ENCODE measurements at regions not wholly inside any gene's neighbourhood (a gene's known extent, or its start where the extent isn't known, plus 50 kb on each side); places are given as distances from the start of the nearest gene placed in this dataset.

DNA sequence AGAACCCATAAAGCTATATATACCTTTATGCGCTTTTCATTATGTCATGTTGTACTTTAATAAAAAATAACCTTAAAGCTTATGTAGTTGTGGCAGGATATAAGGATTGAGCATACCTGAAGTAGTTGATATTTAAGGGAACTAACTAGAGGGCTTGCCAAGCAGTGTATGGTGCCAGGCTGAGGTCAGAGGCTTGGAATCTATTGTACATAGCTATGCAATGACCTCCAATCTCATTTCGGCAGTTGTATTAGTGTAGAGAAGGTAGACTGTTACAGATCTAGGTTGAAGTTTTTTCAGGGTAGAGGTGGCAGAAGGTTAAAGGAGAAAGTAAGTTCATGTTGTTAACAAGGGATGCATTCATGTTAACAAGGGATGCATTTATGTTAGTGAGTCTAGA lies 397.7 kb upstream of the HS3ST5 start:
- DNase-seq: no peak
- no peak overlapping the region for H3K4me3 Mint-ChIP-seq
- Histone ChIP-seq H3K4me1 (ENCODE audit: control insufficient read depth in 1 of 2, insufficient read depth in 2 of 2, low read length in 2 of 2) (no peaks in the 10 kb centered on the region), H3K9ac (ENCODE audit: insufficient read depth, low read length, poor library complexity, severe bottlenecking) (no peak overlapping the region), H3K9me3 (replicated peaks in 1 of 2; ENCODE audit: control insufficient read depth in 1 of 2, insufficient read depth in 1 of 2, low read length in 2 of 2) (no peaks in the 10 kb centered on the region), H3K4me2 (replicated peaks; ENCODE audit: extremely low read depth, low read length, poor library complexity, severe bottlenecking) (no peak overlapping the region), H3K79me2 (ENCODE audit: insufficient read depth, low read length) (no peaks in the 10 kb centered on the region), H3K27ac (ENCODE audit: low read depth in 1 of 2, low read length in 2 of 2) (no peak overlapping the region), H3K36me3 (replicated peaks in 1 of 2; ENCODE audit: control insufficient read depth in 1 of 2, insufficient read depth in 2 of 2, low read length in 2 of 2) (no peaks in the 10 kb centered on the region), H3K27me3 (ENCODE audit: control insufficient read depth in 2 of 2, insufficient read depth in 2 of 2, low read length in 2 of 2) (no peaks in the 10 kb centered on the region), H4K20me1 (ENCODE audit: insufficient read depth, low read length) (no peaks in the 10 kb centered on the region), H3K4me3 (replicated peaks in 1 of 3; ENCODE audit: low read depth in 2 of 3, low read length in 3 of 3) (no peak overlapping the region), H2AFZ (ENCODE audit: insufficient read depth, low read depth, low read length, poor library complexity, severe bottlenecking) (no peak overlapping the region)
- WGBS (ENCODE audit: insufficient coverage): no CpG with 5 or more reads among the region's 2 CpGs
- TF ChIP-seq, protein P1, sequence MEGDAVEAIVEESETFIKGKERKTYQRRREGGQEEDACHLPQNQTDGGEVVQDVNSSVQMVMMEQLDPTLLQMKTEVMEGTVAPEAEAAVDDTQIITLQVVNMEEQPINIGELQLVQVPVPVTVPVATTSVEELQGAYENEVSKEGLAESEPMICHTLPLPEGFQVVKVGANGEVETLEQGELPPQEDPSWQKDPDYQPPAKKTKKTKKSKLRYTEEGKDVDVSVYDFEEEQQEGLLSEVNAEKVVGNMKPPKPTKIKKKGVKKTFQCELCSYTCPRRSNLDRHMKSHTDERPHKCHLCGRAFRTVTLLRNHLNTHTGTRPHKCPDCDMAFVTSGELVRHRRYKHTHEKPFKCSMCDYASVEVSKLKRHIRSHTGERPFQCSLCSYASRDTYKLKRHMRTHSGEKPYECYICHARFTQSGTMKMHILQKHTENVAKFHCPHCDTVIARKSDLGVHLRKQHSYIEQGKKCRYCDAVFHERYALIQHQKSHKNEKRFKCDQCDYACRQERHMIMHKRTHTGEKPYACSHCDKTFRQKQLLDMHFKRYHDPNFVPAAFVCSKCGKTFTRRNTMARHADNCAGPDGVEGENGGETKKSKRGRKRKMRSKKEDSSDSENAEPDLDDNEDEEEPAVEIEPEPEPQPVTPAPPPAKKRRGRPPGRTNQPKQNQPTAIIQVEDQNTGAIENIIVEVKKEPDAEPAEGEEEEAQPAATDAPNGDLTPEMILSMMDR (IDR thresholded peaks at IDR 0.05): no peak
- no peaks in the 10 kb centered on the region for H3K36me3 Mint-ChIP-seq
- no peaks in the 10 kb centered on the region for H3K4me1 Mint-ChIP-seq
- H3K27me3 Mint-ChIP-seq (ENCODE audit: low read depth in 3 of 3): peaks cover 0 to 1% (median 0%) of the 10 kb centered on the region in 3 donors
- H3K9me3 Mint-ChIP-seq: peaks cover 0 to 5% (median 0%) of the 10 kb centered on the region in 7 donors
- no peak overlapping the region for H3K27ac Mint-ChIP-seq
- intact Hi-C loops (cut with micrococcal nuclease): no loop called here

GRCh38 chr6:114739656-114740055 lies 396.8 kb upstream of the HS3ST5 start:
- no CpG with 5 or more reads among the region's 1 CpG for WGBS (ENCODE audit: insufficient coverage)
- H3K4me1 Mint-ChIP-seq: no peaks in the 10 kb centered on the region
- no peak overlapping the region for H3K9ac ChIP-seq (ENCODE audit: insufficient read depth, low read length, poor library complexity, severe bottlenecking)

More at GRCh38 chr6:114739656-114740055, 396.8 kb upstream of the HS3ST5 start:
- no peaks in the 10 kb centered on the region for H3K79me2 ChIP-seq (ENCODE audit: insufficient read depth, low read length)
- Mint-ChIP-seq H3K36me3 (no peaks in the 10 kb centered on the region), H3K4me3 (no peak overlapping the region), H3K27ac (no peak overlapping the region), H3K9me3 (peaks cover 0 to 5% (median 0%) of the 10 kb centered on the region in 7 donors), H3K27me3 (ENCODE audit: low read depth in 3 of 3) (peaks cover 0 to 1% (median 0%) of the 10 kb centered on the region in 3 donors)
- no peak overlapping the region for H3K27ac ChIP-seq (ENCODE audit: low read depth in 1 of 2, low read length in 2 of 2)
- no peaks in the 10 kb centered on the region for H4K20me1 ChIP-seq (ENCODE audit: insufficient read depth, low read length)
- no peaks in the 10 kb centered on the region for H3K36me3 ChIP-seq (replicated peaks in 1 of 2; ENCODE audit: control insufficient read depth in 1 of 2, insufficient read depth in 2 of 2, low read length in 2 of 2)
- no peak for DNase-seq
- H2AFZ ChIP-seq (ENCODE audit: insufficient read depth, low read depth, low read length, poor library complexity, severe bottlenecking): no peak overlapping the region
- no peaks in the 10 kb centered on the region for H3K9me3 ChIP-seq (replicated peaks in 1 of 2; ENCODE audit: control insufficient read depth in 1 of 2, insufficient read depth in 1 of 2, low read length in 2 of 2)
- H3K4me1 ChIP-seq (ENCODE audit: control insufficient read depth in 1 of 2, insufficient read depth in 2 of 2, low read length in 2 of 2): no peaks in the 10 kb centered on the region
- H3K4me3 ChIP-seq (replicated peaks in 1 of 3; ENCODE audit: low read depth in 2 of 3, low read length in 3 of 3): no peak overlapping the region
- TF ChIP-seq, protein P1 (IDR thresholded peaks at IDR 0.05): no peak
- H3K4me2 ChIP-seq (replicated peaks; ENCODE audit: extremely low read depth, low read length, poor library complexity, severe bottlenecking): no peak overlapping the region
- intact Hi-C loops (cut with micrococcal nuclease): no loop called here
- H3K27me3 ChIP-seq (ENCODE audit: control insufficient read depth in 2 of 2, insufficient read depth in 2 of 2, low read length in 2 of 2): no peaks in the 10 kb centered on the region
